A549 (cell line): ENCODE measurements at regions not wholly inside any gene's neighbourhood (a gene's known extent, or its start where the extent isn't known, plus 50 kb on each side); places are given as distances from the start of the nearest gene placed in this dataset.

ENCODE experiments used
- ATAC-seq, 2 experiments: fragments of 200-7000 bp in 1 of 2; fragments of >200 bp in 1 of 2; cut with Nextera tagmentation in 1 of 2; cut with Tn5 transposase in 1 of 2; 3 replicates each; pipeline versions ENCODE4 v1.8.0 to v1.9.1; 2018 to 2020; ENCODE audit warnings: mild to moderate bottlenecking in 1 of 2, moderate library complexity in 1 of 2
- CTCF ChIA-PET: fragments of 300-600 bp; sonication (Branson Sonifier 250); formaldehyde crosslinking; extraction: SDS; loops from one replicate; lab custom pipeline; 2021; ENCODE audit warnings: antibody characterized with exemption, inconsistent platforms; lab: Yijun Ruan, JAX
- POLR2A ChIA-PET: fragments of 350-600 bp; formaldehyde crosslinking; extraction: SDS; loops from one replicate; lab custom pipeline; 2021; ENCODE audit warnings: antibody characterized with exemption, inconsistent platforms; lab: Yijun Ruan, JAX
- DNase-seq, 2 experiments: peaks; one replicate each; pipeline versions ENCODE4 v3.0.0 to v3.0.0-alpha.2; 2011 to 2016; ENCODE audit warnings: low read depth in 1 of 2, low spot score in 1 of 2
- FAIRE-seq: peaks from 2 replicates; lab custom pipeline; 2011; peaks lifted over from hg19 to GRCh38; lab: Jason Lieb, UNC
- H3K27ac ChIP-seq, 2 experiments: fragments of >200 bp; sonication (Bioruptor Twin); formaldehyde crosslinking; 3 replicates each; pipeline ENCODE4 v1.5.1; 2016 to 2017
- H3K4me1 ChIP-seq: fragments of >200 bp; sonication (Bioruptor Twin); formaldehyde crosslinking; 3 replicates; pipeline ENCODE4 v1.6.1; 2016
- H3K4me2 ChIP-seq: fragments of >200 bp; sonication (Bioruptor Twin); formaldehyde crosslinking; 3 replicates; pipeline ENCODE4 v1.6.1; 2016
- H3K4me3 ChIP-seq: fragments of >200 bp; sonication (Bioruptor Twin); formaldehyde crosslinking; 3 replicates; pipeline ENCODE4 v1.5.1; 2016
- H3K9me3 ChIP-seq: fragments of >200 bp; sonication (Bioruptor Twin); formaldehyde crosslinking; 3 replicates; pipeline ENCODE4 v1.6.1; 2016
- ATOH8 ChIP-seq: fragments of 250-450 bp; sonication (Bioruptor Pico); IDR thresholded peaks from 2 replicates; pipeline ENCODE4 v1.5.0; 2020; ENCODE audit warnings: low read depth, mild to moderate bottlenecking, moderate library complexity
- BHLHE40 ChIP-seq: IDR thresholded peaks from 2 replicates; pipeline ENCODE4 v1.6.1; 2012; ENCODE audit warnings: low read depth, low read length, inconsistent platforms
- CBX2 ChIP-seq: fragments of 200-600 bp; sonication (generic); IDR thresholded peaks from 2 replicates; pipeline ENCODE4 v1.6.1; 2016; ENCODE audit warnings: low read depth, mild to moderate bottlenecking, borderline replicate concordance
- CBX8 ChIP-seq: fragments of 200-600 bp; sonication (generic); IDR thresholded peaks from 2 replicates; pipeline ENCODE4 v1.6.1; 2016
- CHD2 ChIP-seq: fragments of 150-350 bp; IDR thresholded peaks from 2 replicates; pipeline ENCODE4 v1.6.1; 2014; ENCODE audit warnings: low read length; ENCODE audit not compliant: partially characterized antibody
- CHD4 ChIP-seq: fragments of 200-600 bp; sonication (generic); IDR thresholded peaks from 2 replicates; pipeline ENCODE4 v1.6.1; 2016; ENCODE audit warnings: antibody characterized with exemption, mild to moderate bottlenecking, borderline replicate concordance
- E2F6 ChIP-seq: IDR thresholded peaks from 2 replicates; pipeline ENCODE4 v1.6.1; 2012; ENCODE audit warnings: low read depth, borderline replicate concordance
- FOSB ChIP-seq: fragments of 250-450 bp; sonication (Bioruptor Pico); IDR thresholded peaks from 2 replicates; pipeline ENCODE4 v1.5.0; 2020; ENCODE audit warnings: mild to moderate bottlenecking, moderate library complexity
- FOSL2 ChIP-seq, 2 experiments: fragments of 450-650 bp in 1 of 2; fragments of >200 bp in 1 of 2; sonication (Bioruptor Twin) in 1 of 2; formaldehyde crosslinking; IDR thresholded peaks; 2 replicates each; pipeline versions ENCODE4 v1.5.0 to v1.6.1; 2016 to 2020; ENCODE audit warnings: mild to moderate bottlenecking in 1 of 2, moderate library complexity in 1 of 2
- HEYL ChIP-seq: fragments of 250-450 bp; sonication (Bioruptor Pico); IDR thresholded peaks from 2 replicates; pipeline ENCODE4 v1.8.0; 2021; ENCODE audit warnings: mild to moderate bottlenecking, moderate library complexity
- HOXB5 ChIP-seq: fragments of 250-450 bp; sonication (Bioruptor Pico); IDR thresholded peaks from 2 replicates; pipeline ENCODE4 v1.5.0; 2020; ENCODE audit warnings: mild to moderate bottlenecking, moderate library complexity
- JUN ChIP-seq, 2 experiments: fragments of >200 bp; sonication (Bioruptor Twin); formaldehyde crosslinking; IDR thresholded peaks; 2 replicates in 1 of 2; 3 replicates in 1 of 2; pipeline ENCODE4 v1.6.1; 2016 to 2017
- KDM1A ChIP-seq: fragments of 200-600 bp; sonication (generic); IDR thresholded peaks from 2 replicates; pipeline ENCODE4 v1.6.1; 2016; ENCODE audit warnings: low read depth, mild to moderate bottlenecking
- NFE2L2 ChIP-seq: fragments of 150-350 bp; conservative IDR thresholded peaks from 2 replicates; pipeline ENCODE4 v1.6.1; 2014; ENCODE audit warnings: low read length
- NPAS2 ChIP-seq: fragments of 250-450 bp; sonication (Bioruptor Pico); IDR thresholded peaks from 2 replicates; pipeline ENCODE4 v1.8.0; 2022; ENCODE audit warnings: mild to moderate bottlenecking, moderate library complexity, borderline replicate concordance
- PHF8 ChIP-seq: fragments of 200-600 bp; sonication (generic); IDR thresholded peaks from 2 replicates; pipeline ENCODE4 v1.6.1; 2016; ENCODE audit warnings: low read depth, mild to moderate bottlenecking, antibody characterized with exemption, moderate library complexity, borderline replicate concordance
- POLR2AphosphoS2 ChIP-seq: conservative IDR thresholded peaks from 2 replicates; pipeline ENCODE4 v1.6.1; 2012; ENCODE audit warnings: low read length, improper control_type of control experiment, inconsistent platforms
- RAD21 ChIP-seq, 2 experiments: fragments of >200 bp in 1 of 2; sonication (Bioruptor Twin) in 1 of 2; formaldehyde crosslinking in 1 of 2; IDR thresholded peaks in 1 of 2; conservative IDR thresholded peaks in 1 of 2; 2 replicates in 1 of 2; 3 replicates in 1 of 2; pipeline ENCODE4 v1.6.1; 2012 to 2018; ENCODE audit warnings: inconsistent platforms in 1 of 2
- RARB ChIP-seq: fragments of 250-450 bp; sonication (Bioruptor Pico); IDR thresholded peaks from 2 replicates; pipeline ENCODE4 v1.8.0; 2021; ENCODE audit warnings: mild to moderate bottlenecking, moderate library complexity
- RFX5 ChIP-seq: fragments of 450-650 bp; IDR thresholded peaks from 2 replicates; pipeline ENCODE4 v1.7.1; 2014; ENCODE audit warnings: antibody characterized with exemption, mild to moderate bottlenecking, moderate library complexity
- SMC3 ChIP-seq: fragments of >200 bp; sonication (Bioruptor Twin); formaldehyde crosslinking; IDR thresholded peaks from 3 replicates; pipeline ENCODE4 v1.6.1; 2018; ENCODE audit warnings: inconsistent platforms
- TFCP2L1 ChIP-seq: fragments of 250-450 bp; sonication (Bioruptor Pico); IDR thresholded peaks from 2 replicates; pipeline ENCODE4 v1.5.0; 2021; ENCODE audit warnings: mild to moderate bottlenecking
- TP53 ChIP-seq: fragments of 250-450 bp; sonication (Bioruptor Pico); IDR thresholded peaks from 2 replicates; pipeline ENCODE4 v1.5.0; 2021; ENCODE audit warnings: mild to moderate bottlenecking, moderate library complexity
- WGBS: methylation state at CpG from one replicate; pipeline ENCODE4 v1.1.6; 2017; ENCODE audit errors: missing lambda C conversion rate; 5-methylcytosine and 5-hydroxymethylcytosine counted together
- TF ChIP-seq, protein P1 (sequence below): fragments of >200 bp; sonication (Bioruptor Twin); formaldehyde crosslinking; IDR thresholded peaks from 3 replicates; pipeline ENCODE4 v1.5.1; 2016

DNA sequence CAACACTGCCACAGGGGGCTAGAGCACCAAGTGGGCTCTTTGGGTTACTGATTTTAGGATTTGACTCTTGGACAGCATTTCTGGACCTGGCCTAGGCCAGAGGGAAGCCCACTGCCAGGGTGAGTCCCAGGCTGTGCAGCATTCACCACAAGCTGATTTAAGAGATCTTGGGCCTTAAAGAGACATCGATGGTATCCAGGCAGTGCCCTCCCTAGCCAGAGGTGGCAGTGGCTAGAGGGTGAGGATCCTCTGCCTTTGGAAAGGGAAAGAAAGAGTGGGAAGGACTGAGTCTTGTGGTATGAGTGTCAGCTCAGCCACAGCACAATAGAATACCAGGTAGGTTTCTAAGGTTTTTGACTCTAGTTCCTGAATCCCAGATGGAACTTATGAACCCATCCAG is 613.9 kb downstream of the FAT4 start:
- Histone ChIP-seq H3K9me3 (no peaks in the 10 kb centered on the region), H3K4me1 (no peaks in the 10 kb centered on the region), H3K4me3 (no peak overlapping the region), H3K27ac (no peak overlapping the region), H3K4me2 (no peak overlapping the region)
- ChIA-PET CTCF (no interaction called here), POLR2A (no interaction called here)
- FAIRE-seq (no peak), ATAC-seq (no peak), DNase-seq (no peak)
- no CpG with 5 or more reads among the region's 1 CpG for WGBS
- TF ChIP-seq RARB (CRISPR knock-in tag) (no peak), HOXB5 (CRISPR knock-in tag) (no peak), E2F6 (no peak), POLR2AphosphoS2 (no peak), CHD2 (no peak), JUN (IDR thresholded peaks at IDR 0.05) (no peak), CHD4 (no peak), TFCP2L1 (CRISPR knock-in tag) (no peak), ATOH8 (CRISPR knock-in tag) (no peak), NFE2L2 (no peak)

DNA sequence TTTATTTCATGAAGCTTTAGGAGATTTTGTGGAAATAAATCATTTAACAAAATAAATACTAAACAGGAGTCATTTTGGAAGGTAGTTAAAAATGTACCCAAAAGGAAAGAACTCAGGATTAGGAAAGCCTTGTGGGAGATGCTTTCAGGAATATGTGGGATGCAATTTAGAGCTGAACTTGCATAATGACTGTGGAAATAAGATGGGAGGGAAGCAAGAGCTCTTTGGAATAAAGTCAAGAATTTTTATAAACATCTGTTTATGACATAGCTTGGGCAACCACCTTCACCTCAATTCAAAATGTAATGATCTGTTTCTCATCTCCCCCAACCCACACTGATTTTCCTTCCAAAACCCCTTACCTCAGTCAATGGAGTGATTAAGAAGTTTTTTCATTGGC is 623.8 kb downstream of the FAT4 start:
- Histone ChIP-seq H3K9me3 (no peaks in the 10 kb centered on the region), H3K4me3 (no peak overlapping the region), H3K27ac (no peak overlapping the region), H3K4me1 (no peaks in the 10 kb centered on the region), H3K4me2 (no peak overlapping the region)
- FAIRE-seq: no peak
- ChIA-PET POLR2A (no interaction called here), CTCF (interaction anchor here (0.6 kb wide), 1 partner anchor 22 kb away, joined by 3 read pairs; no protein-coding TSS in a partner anchor)
- TF ChIP-seq FOSL2 (IDR thresholded peaks at IDR 0.05) (no peak), FOSL2 (CRISPR knock-in tag; IDR thresholded peaks at IDR 0.05) (no peak), KDM1A (no peak), FOSB (CRISPR knock-in tag) (no peak), CBX8 (no peak), BHLHE40 (no peak), RFX5 (no peak), TP53 (CRISPR knock-in tag) (no peak), SMC3 (no peak), CHD2 (no peak), HOXB5 (CRISPR knock-in tag) (no peak), E2F6 (no peak), RAD21 (conservative IDR thresholded peaks at IDR 0.05 in 1 of 2, IDR thresholded peaks at IDR 0.05 in 1 of 2) (no peak), PHF8 (no peak), TFCP2L1 (CRISPR knock-in tag) (no peak), HEYL (no peak), NFE2L2 (no peak), CBX2 (no peak), NPAS2 (CRISPR knock-in tag) (no peak)
- TF ChIP-seq, protein P1, sequence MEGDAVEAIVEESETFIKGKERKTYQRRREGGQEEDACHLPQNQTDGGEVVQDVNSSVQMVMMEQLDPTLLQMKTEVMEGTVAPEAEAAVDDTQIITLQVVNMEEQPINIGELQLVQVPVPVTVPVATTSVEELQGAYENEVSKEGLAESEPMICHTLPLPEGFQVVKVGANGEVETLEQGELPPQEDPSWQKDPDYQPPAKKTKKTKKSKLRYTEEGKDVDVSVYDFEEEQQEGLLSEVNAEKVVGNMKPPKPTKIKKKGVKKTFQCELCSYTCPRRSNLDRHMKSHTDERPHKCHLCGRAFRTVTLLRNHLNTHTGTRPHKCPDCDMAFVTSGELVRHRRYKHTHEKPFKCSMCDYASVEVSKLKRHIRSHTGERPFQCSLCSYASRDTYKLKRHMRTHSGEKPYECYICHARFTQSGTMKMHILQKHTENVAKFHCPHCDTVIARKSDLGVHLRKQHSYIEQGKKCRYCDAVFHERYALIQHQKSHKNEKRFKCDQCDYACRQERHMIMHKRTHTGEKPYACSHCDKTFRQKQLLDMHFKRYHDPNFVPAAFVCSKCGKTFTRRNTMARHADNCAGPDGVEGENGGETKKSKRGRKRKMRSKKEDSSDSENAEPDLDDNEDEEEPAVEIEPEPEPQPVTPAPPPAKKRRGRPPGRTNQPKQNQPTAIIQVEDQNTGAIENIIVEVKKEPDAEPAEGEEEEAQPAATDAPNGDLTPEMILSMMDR: no peak
- ATAC-seq: no peak
- no peak for DNase-seq
